Dedifferentiated amniotic fluid mesenchymal stem cell (primary cell): ENCODE measurements at regions not wholly inside any gene's neighbourhood (a gene's known extent, or its start where the extent isn't known, plus 50 kb on each side); places are given as distances from the start of the nearest gene placed in this dataset.

ENCODE experiments used
- DNase-seq: peaks from one replicate; pipeline ENCODE4 v3.0.0-alpha.2; 2016; ENCODE audit errors: extremely low spot score

GRCh38 chr11:119779195-119780071 lies 50.4 kb upstream of the NECTIN1 start:
- no peak for DNase-seq
